Smooth muscle cell (in vitro differentiated cells): ENCODE measurements at regions not wholly inside any gene's neighbourhood (a gene's known extent, or its start where the extent isn't known, plus 50 kb on each side); places are given as distances from the start of the nearest gene placed in this dataset.

Experiments
- DNase-seq: peaks from one replicate; lab custom pipeline; 2025; ENCODE audit not compliant: unreplicated experiment; lab: John Stamatoyannopoulos, UW
- H2AFZ ChIP-seq: fragments of 200-600 bp; sonication (generic); 2 replicates; pipeline ENCODE4 v1.6.0; 2016; ENCODE audit warnings: antibody characterized with exemption, low read depth, mild to moderate bottlenecking
- H3F3A ChIP-seq: fragments of 200-600 bp; sonication (generic); 2 replicates; pipeline ENCODE4 v1.6.0; 2017; ENCODE audit warnings: antibody characterized with exemption, low read depth
- H3K27ac ChIP-seq: fragments of 200-600 bp; sonication (generic); 2 replicates; pipeline ENCODE4 v1.5.1; 2016; ENCODE audit warnings: low read depth, mild to moderate bottlenecking
- H3K27me3 ChIP-seq: fragments of 200-600 bp; sonication (generic); 2 replicates; pipeline ENCODE4 v1.6.1; 2016; ENCODE audit warnings: low read depth, mild to moderate bottlenecking
- H3K36me3 ChIP-seq: fragments of 200-600 bp; sonication (generic); 2 replicates; pipeline ENCODE4 v1.5.1; 2016; ENCODE audit warnings: low read depth
- H3K4me1 ChIP-seq: fragments of 200-600 bp; sonication (generic); 2 replicates; pipeline ENCODE4 v1.5.1; 2016; ENCODE audit warnings: low read depth
- H3K4me2 ChIP-seq: fragments of 200-600 bp; sonication (generic); 2 replicates; pipeline ENCODE4 v1.6.0; 2016; ENCODE audit warnings: mild to moderate bottlenecking
- H3K4me3 ChIP-seq: fragments of 200-600 bp; sonication (generic); 2 replicates; pipeline ENCODE4 v1.5.1; 2016; ENCODE audit warnings: mild to moderate bottlenecking
- H3K79me2 ChIP-seq: fragments of 200-600 bp; sonication (generic); 2 replicates; pipeline ENCODE4 v1.6.0; 2016; ENCODE audit warnings: low read depth, mild to moderate bottlenecking
- H3K9ac ChIP-seq: fragments of 200-600 bp; sonication (generic); 2 replicates; pipeline ENCODE4 v1.6.0; 2016; ENCODE audit warnings: low read depth
- H3K9me3 ChIP-seq: fragments of 200-600 bp; sonication (generic); replicated peaks from 2 replicates; pipeline ENCODE4 v1.5.1; 2016; ENCODE audit warnings: low read depth
- H4K20me1 ChIP-seq: fragments of 200-600 bp; sonication (generic); 2 replicates; pipeline ENCODE4 v1.6.0; 2016; ENCODE audit warnings: low read depth
- WGBS: methylation state at CpG from one replicate; pipeline ENCODE4 v1.1.7; 2016; ENCODE audit warnings: low lambda C conversion rate; 5-methylcytosine and 5-hydroxymethylcytosine counted together
- TF ChIP-seq, protein P1 (sequence below): fragments of 200-600 bp; sonication (generic); IDR thresholded peaks from 2 replicates; pipeline ENCODE4 v1.5.1; 2017; ENCODE audit warnings: borderline replicate concordance, mild to moderate bottlenecking, antibody characterized with exemption; ENCODE audit not compliant: insufficient read depth, poor library complexity, severe bottlenecking

DNA sequence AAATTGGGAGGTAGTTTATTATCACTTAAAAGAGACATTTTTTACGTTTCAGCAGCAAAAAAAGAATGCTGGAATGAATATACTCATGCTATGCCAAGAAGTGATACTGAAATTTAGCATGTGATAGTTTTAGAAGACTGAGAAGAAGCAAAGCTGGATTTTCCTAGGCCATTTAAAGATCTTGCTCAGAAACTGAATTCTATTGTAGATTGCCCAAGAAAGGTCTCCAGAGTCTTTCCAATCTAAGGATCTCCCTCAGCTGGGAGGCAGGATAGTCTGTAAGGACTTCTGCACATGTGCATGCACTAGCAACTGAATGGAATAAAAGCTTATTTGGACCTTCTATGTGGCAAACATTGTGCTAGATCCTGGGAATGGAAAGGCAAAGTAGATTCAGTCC is 334.5 kb downstream of the DTWD2 start:
- no peaks in the 10 kb centered on the region for H3K36me3 ChIP-seq
- no peak overlapping the region for H3K27ac ChIP-seq
- DNase-seq = no peak
- no peaks in the 10 kb centered on the region for H3K27me3 ChIP-seq
- no peaks in the 10 kb centered on the region for H3F3A ChIP-seq
- H2AFZ ChIP-seq = no peak overlapping the region
- H3K9me3 ChIP-seq = no peaks in the 10 kb centered on the region
- no peaks in the 10 kb centered on the region for H3K4me1 ChIP-seq
- H3K9ac ChIP-seq = no peak overlapping the region
- TF ChIP-seq, protein P1, sequence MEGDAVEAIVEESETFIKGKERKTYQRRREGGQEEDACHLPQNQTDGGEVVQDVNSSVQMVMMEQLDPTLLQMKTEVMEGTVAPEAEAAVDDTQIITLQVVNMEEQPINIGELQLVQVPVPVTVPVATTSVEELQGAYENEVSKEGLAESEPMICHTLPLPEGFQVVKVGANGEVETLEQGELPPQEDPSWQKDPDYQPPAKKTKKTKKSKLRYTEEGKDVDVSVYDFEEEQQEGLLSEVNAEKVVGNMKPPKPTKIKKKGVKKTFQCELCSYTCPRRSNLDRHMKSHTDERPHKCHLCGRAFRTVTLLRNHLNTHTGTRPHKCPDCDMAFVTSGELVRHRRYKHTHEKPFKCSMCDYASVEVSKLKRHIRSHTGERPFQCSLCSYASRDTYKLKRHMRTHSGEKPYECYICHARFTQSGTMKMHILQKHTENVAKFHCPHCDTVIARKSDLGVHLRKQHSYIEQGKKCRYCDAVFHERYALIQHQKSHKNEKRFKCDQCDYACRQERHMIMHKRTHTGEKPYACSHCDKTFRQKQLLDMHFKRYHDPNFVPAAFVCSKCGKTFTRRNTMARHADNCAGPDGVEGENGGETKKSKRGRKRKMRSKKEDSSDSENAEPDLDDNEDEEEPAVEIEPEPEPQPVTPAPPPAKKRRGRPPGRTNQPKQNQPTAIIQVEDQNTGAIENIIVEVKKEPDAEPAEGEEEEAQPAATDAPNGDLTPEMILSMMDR = no peak
- no peaks in the 10 kb centered on the region for H3K79me2 ChIP-seq
- H3K4me2 ChIP-seq = no peak overlapping the region
- 87% methylated on average over 1 of the region's 1 CpG for WGBS
- no peak overlapping the region for H3K4me3 ChIP-seq
- no peaks in the 10 kb centered on the region for H4K20me1 ChIP-seq

GRCh38 chr5:118653183-118653582 is 335.2 kb downstream of the DTWD2 start:
- DNase-seq = no peak
- H3K9me3 ChIP-seq = no peaks in the 10 kb centered on the region
- 93% methylated on average over 1 of the region's 1 CpG for WGBS

GRCh38 chr5:118651002-118651401 is 337.3 kb downstream of the DTWD2 start:
- 85% methylated on average over 3 of the region's 3 CpGs for WGBS
- no peak for DNase-seq
- H3K27me3 ChIP-seq = no peaks in the 10 kb centered on the region
- H4K20me1 ChIP-seq = no peaks in the 10 kb centered on the region
- no peaks in the 10 kb centered on the region for H3K79me2 ChIP-seq
- no peaks in the 10 kb centered on the region for H3F3A ChIP-seq
- H3K4me2 ChIP-seq = no peak overlapping the region
- H2AFZ ChIP-seq = no peak overlapping the region
- no peak overlapping the region for H3K27ac ChIP-seq
- no peak overlapping the region for H3K9ac ChIP-seq
- TF ChIP-seq, protein P1 = no peak
- no peaks in the 10 kb centered on the region for H3K4me1 ChIP-seq
- H3K9me3 ChIP-seq = no peaks in the 10 kb centered on the region
- no peak overlapping the region for H3K4me3 ChIP-seq
- H3K36me3 ChIP-seq = no peaks in the 10 kb centered on the region

More at GRCh38 chr5:118653183-118653582, 335.2 kb downstream of the DTWD2 start:
- Histone ChIP-seq H3K79me2 (no peaks in the 10 kb centered on the region), H3F3A (no peaks in the 10 kb centered on the region), H3K4me2 (no peak overlapping the region), H3K4me1 (no peaks in the 10 kb centered on the region), H3K27me3 (no peaks in the 10 kb centered on the region), H3K27ac (no peak overlapping the region), H3K9ac (no peak overlapping the region), H2AFZ (no peak overlapping the region), H3K4me3 (no peak overlapping the region), H4K20me1 (no peaks in the 10 kb centered on the region), H3K36me3 (no peaks in the 10 kb centered on the region)
- TF ChIP-seq, protein P1 = no peak

- Histone ChIP-seq H2AFZ (no peak overlapping the region), H3K36me3 (no peaks in the 10 kb centered on the region), H4K20me1 (no peaks in the 10 kb centered on the region), H3K9ac (no peak overlapping the region), H3F3A (no peaks in the 10 kb centered on the region), H3K9me3 (no peaks in the 10 kb centered on the region), H3K79me2 (no peaks in the 10 kb centered on the region), H3K27me3 (no peaks in the 10 kb centered on the region), H3K4me1 (no peaks in the 10 kb centered on the region), H3K4me3 (no peak overlapping the region), H3K27ac (no peak overlapping the region), H3K4me2 (no peak overlapping the region)
- DNase-seq = no peak
- TF ChIP-seq, protein P1 = no peak
- 74% methylated on average over 7 of the region's 7 CpGs for WGBS
Observed at GRCh38 chr5:118647587-118647986, 340.8 kb downstream of the DTWD2 start.
